Omental fat pad (tissue), 3 donors: ENCODE measurements at regions not wholly inside any gene's neighbourhood (a gene's known extent, or its start where the extent isn't known, plus 50 kb on each side); places are given as distances from the start of the nearest gene placed in this dataset.

Experiments
- ATAC-seq: fragments of 150-250 bp; one replicate; pipeline ENCODE4 v1.9.1; 2016; ENCODE audit warnings: mild to moderate bottlenecking, moderate library complexity; ENCODE audit not compliant: low FRiP score
- DNase-seq: peaks from one replicate; pipeline ENCODE4 v3.0.0-alpha.2; 2019; ENCODE audit warnings: low spot score
- CTCF ChIP-seq, 3 donors: fragments of 450-650 bp; IDR thresholded peaks; one replicate each; pipeline ENCODE4 v1.5.1; 2016 to 2017; ENCODE audit warnings: antibody characterized with exemption in 3 of 3, mild to moderate bottlenecking in 3 of 3, moderate library complexity in 2 of 3

GRCh38 chr5:85017261-85017660 lies 632.6 kb upstream of the EDIL3 start:
- TF ChIP-seq CTCF (IDR thresholded peaks at IDR 0.05), result no peak
- ATAC-seq, result no peak
- no peak for DNase-seq

GRCh38 chr5:85030316-85031084 lies 645.8 kb upstream of the EDIL3 start:
- DNase-seq (no peak), ATAC-seq (no peak)
- no peak for TF ChIP-seq CTCF (IDR thresholded peaks at IDR 0.05)

- no peak for TF ChIP-seq CTCF (IDR thresholded peaks at IDR 0.05)
- ATAC-seq (no peak), DNase-seq (no peak)
These were observed 664.3 kb upstream of the EDIL3 start for GRCh38 chr5:85049020-85049419.

- ATAC-seq (no peak), DNase-seq (no peak)
- no peak for TF ChIP-seq CTCF (IDR thresholded peaks at IDR 0.05)
These were observed 668.1 kb upstream of the EDIL3 start for GRCh38 chr5:85052826-85053225.

- TF ChIP-seq CTCF (IDR thresholded peaks at IDR 0.05), result no peak
- DNase-seq, result no peak
- ATAC-seq, result no peak
These were observed 685.3 kb upstream of the EDIL3 start for GRCh38 chr5:85069659-85070640.

GRCh38 chr5:85077581-85077980 lies 692.9 kb upstream of the EDIL3 start:
- TF ChIP-seq CTCF (IDR thresholded peaks at IDR 0.05), result no peak
- ATAC-seq (no peak), DNase-seq (no peak)
